ENCODE measurements at regions not wholly inside any gene's neighbourhood (a gene's known extent, or its start where the extent isn't known, plus 50 kb on each side); places are given as distances from the start of the nearest gene placed in this dataset.
"Not testable (repeated sequence)": the region's sequence is repeated elsewhere in the genome, so short reads cannot be mapped to it uniquely, and the experiment has no call there.

- TF ChIP-seq REST (IDR thresholded peaks at IDR 0.05; ENCODE audit: unreplicated experiment): no peak
- no peak for TF ChIP-seq ZNF331 (CRISPR knock-in tag; IDR thresholded peaks at IDR 0.05; ENCODE audit: low read depth)
- TF ChIP-seq CTCF (conservative IDR thresholded peaks at IDR 0.05; ENCODE audit: low read depth in 2 of 2): no peak
- TF ChIP-seq EZH2 (IDR thresholded peaks at IDR 0.05; ENCODE audit: low read depth, unreplicated experiment): no peak
- TF ChIP-seq EZH2phosphoT487 (IDR thresholded peaks at IDR 0.05; ENCODE audit: unreplicated experiment): no peak
Observed at GRCh38 chr13:22964245-22964966, 216.4 kb upstream of the SGCG start (continued).

- not testable (repeated sequence) for H3K27me3 ChIP-seq (ENCODE audit: insufficient read depth); H3K4me3 Mint-ChIP-seq; H4K20me1 ChIP-seq (replicated peaks; ENCODE audit: insufficient read depth); H3K36me3 ChIP-seq (ENCODE audit: insufficient read depth); H3K27me3 Mint-ChIP-seq (ENCODE audit: insufficient read depth, low read depth, poor library complexity); H3K4me3 ChIP-seq; H3K4me1 ChIP-seq (ENCODE audit: insufficient read depth); DNase-seq (ENCODE audit: low spot score); H3K36me3 Mint-ChIP-seq (ENCODE audit: low read depth); H3K4me1 Mint-ChIP-seq; H3K27ac Mint-ChIP-seq; H3K79me2 ChIP-seq (replicated peaks; ENCODE audit: insufficient read depth); ATAC-seq; H3K27ac ChIP-seq (ENCODE audit: low read depth); H3F3A ChIP-seq (replicated peaks; ENCODE audit: low read depth); H2AFZ ChIP-seq; H3K4me2 ChIP-seq; H3K9me3 Mint-ChIP-seq; H3K9me2 ChIP-seq (ENCODE audit: insufficient read depth)
Observed at GRCh38 chr13:22965011-22965857, 215.5 kb upstream of the SGCG start.

GRCh38 chr13:22965858-22966239, 214.9 kb upstream of the SGCG start:
- not testable (repeated sequence) for DNase-seq (ENCODE audit: low spot score); H3K79me2 ChIP-seq (replicated peaks; ENCODE audit: insufficient read depth); H3K4me2 ChIP-seq; H3K4me3 Mint-ChIP-seq; H3K27ac ChIP-seq (ENCODE audit: low read depth); H3K27ac Mint-ChIP-seq; H3K27me3 Mint-ChIP-seq (ENCODE audit: insufficient read depth, low read depth, poor library complexity); H2AFZ ChIP-seq; H3F3A ChIP-seq (replicated peaks; ENCODE audit: low read depth); H4K20me1 ChIP-seq (replicated peaks; ENCODE audit: insufficient read depth); H3K36me3 Mint-ChIP-seq (ENCODE audit: low read depth); H3K9me3 Mint-ChIP-seq; H3K4me1 Mint-ChIP-seq; H3K36me3 ChIP-seq (ENCODE audit: insufficient read depth); H3K4me3 ChIP-seq; H3K27me3 ChIP-seq (ENCODE audit: insufficient read depth); ATAC-seq; H3K4me1 ChIP-seq (ENCODE audit: insufficient read depth); H3K9me2 ChIP-seq (ENCODE audit: insufficient read depth)

GRCh38 chr13:22966753-22967152, 214.0 kb upstream of the SGCG start:
- H3K27me3 ChIP-seq (ENCODE audit: insufficient read depth); H3K36me3 ChIP-seq (ENCODE audit: insufficient read depth); H3K9me2 ChIP-seq (ENCODE audit: insufficient read depth); H2AFZ ChIP-seq; H3K4me1 Mint-ChIP-seq; H4K20me1 ChIP-seq (replicated peaks; ENCODE audit: insufficient read depth); H3F3A ChIP-seq (replicated peaks; ENCODE audit: low read depth); H3K27ac ChIP-seq (ENCODE audit: low read depth); H3K27ac Mint-ChIP-seq; H3K79me2 ChIP-seq (replicated peaks; ENCODE audit: insufficient read depth); H3K27me3 Mint-ChIP-seq (ENCODE audit: insufficient read depth, low read depth, poor library complexity); H3K9me3 Mint-ChIP-seq; H3K4me2 ChIP-seq; DNase-seq (ENCODE audit: low spot score); ATAC-seq; H3K4me3 Mint-ChIP-seq; H3K36me3 Mint-ChIP-seq (ENCODE audit: low read depth); H3K4me3 ChIP-seq; H3K4me1 ChIP-seq (ENCODE audit: insufficient read depth): not testable (repeated sequence)

All from GM23338 (cell line).